ENCODE measurements at regions not wholly inside any gene's neighbourhood (a gene's known extent, or its start where the extent isn't known, plus 50 kb on each side); places are given as distances from the start of the nearest gene placed in this dataset.

- TF ChIP-seq CTCF (IDR thresholded peaks at IDR 0.05), result no peak
- TF ChIP-seq POLR2A (IDR thresholded peaks at IDR 0.05), result no peak
- TF ChIP-seq POLR2AphosphoS5 (IDR thresholded peaks at IDR 0.05), result no peak
Measured at GRCh38 chr2:223108351-223109050, 56.5 kb downstream of the KCNE4 start.
